Activated CD8-positive, alpha-beta memory T cell treated with anti-CD3 and anti-CD28 coated beads, Interleukin-2, amount 50 U/mL, for 48 hours (primary cell): ENCODE measurements at regions not wholly inside any gene's neighbourhood (a gene's known extent, or its start where the extent isn't known, plus 50 kb on each side); places are given as distances from the start of the nearest gene placed in this dataset.
"Not testable (repeated sequence)": the region's sequence is repeated elsewhere in the genome, so short reads cannot be mapped to it uniquely, and the experiment has no call there.

Source experiments
- DNase-seq: peaks from one replicate; pipeline ENCODE4 v3.0.0-alpha.2; 2020

DNA sequence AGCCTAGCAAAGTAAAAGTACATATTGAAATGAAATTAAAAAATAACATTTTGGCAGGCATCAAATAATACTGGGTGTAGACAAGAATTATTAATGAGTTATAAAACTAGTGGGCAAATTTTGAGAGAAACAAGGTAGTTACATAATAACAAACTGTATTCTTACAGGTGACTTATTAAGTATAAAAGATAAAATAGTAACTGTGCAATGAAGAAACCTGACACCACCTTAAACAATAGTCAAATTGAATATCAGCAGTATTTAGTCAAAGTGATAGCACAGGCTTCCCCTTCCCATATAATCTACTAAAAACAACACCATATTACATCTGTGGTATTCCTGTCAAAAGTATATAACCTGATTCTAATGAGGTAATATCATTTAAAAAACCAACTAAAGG, 1099.8 kb upstream of the CRIM1 start:
- no peak for DNase-seq

GRCh38 chr2:35251156-35251555, 1104.4 kb upstream of the CRIM1 start:
- no peak for DNase-seq

DNA sequence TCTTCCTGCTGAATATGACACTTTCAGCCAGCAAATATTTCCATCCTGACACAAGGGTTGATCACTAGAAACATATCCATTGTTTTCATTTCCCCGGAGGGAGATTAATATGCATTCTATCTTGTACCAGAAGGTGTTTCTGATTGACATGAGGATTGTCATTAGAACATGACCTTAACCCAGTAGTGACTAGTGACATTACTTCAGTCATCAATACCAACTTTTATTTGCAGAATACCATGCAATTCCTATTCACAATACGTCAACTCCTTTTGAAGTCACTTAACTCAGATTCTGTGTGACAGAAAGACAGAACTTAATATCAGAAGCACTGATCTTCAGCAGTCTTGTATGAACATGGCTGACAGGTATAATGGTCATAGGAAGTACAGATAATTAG, 1108.9 kb upstream of the CRIM1 start:
- DNase-seq: no peak

- no peak for DNase-seq
Measured at GRCh38 chr2:35228584-35228983, 1127.0 kb upstream of the CRIM1 start.

GRCh38 chr2:35220461-35220860, 1135.1 kb upstream of the CRIM1 start:
- DNase-seq: no peak

DNA sequence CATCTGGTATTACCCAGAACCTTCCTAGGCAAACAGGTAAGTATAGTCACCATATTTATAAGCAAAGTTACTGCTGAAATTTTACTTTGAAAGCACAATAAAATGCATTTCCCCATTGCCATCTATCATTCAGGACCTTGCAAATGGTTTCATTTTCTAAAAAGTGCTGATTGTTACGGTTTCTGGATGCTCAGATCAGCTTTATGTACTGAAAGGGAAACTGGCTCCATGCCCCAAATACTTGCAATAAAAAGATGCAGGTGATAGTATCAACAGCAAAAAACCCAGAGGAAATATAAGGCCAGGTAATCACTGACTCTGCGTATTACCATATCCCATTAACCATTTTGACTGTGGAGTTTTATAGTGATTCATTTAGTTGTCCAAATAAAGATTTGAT, 1150.7 kb upstream of the CRIM1 start:
- DNase-seq: no peak

GRCh38 chr2:35204323-35204722, 1151.3 kb upstream of the CRIM1 start:
- DNase-seq: no peak

DNA sequence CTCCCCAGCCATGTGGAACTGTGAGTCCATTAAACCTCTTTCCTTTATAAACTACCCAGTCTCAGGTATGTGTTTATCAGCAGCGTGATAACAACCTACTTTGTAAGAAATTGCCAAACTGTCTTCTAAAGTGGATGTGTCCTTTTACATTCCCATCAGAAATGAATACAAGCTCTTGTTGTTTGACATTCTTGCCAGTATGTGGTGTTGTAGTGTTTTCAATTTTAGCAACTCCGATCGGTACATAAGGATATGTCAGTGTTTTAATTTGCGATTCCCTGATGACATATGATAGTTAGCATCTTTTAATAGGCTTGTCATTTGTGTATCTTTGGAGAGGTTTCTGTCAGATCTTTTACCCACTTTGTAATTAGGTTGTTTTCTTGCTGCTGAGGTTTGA, 1156.3 kb upstream of the CRIM1 start:
- DNase-seq: no peak

DNA sequence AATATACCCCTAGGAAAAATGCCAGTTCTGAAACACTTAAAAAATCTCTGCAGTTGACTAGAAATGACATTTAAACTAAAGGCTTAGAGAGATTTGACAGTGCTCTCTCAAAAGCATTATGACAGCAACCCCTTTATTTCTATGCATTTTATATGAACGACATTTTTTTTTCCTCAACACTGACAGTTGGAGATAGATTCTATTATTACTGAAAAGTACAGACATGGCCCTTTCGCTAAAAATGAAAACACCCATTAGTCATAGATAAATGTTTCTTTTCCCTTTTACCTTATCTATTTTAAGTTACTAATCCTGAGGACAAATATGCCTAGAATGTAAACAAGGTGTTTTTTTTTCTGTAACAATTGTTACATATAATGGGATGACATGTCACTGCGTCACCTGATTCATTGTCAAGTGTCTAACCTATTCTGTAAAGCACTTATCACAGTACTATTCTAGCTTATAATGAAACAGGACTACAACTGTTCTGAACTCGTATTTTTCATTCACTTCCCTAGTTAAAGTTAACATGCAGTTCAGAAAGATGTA, 1169.6 kb upstream of the CRIM1 start:
- no peak for DNase-seq

- no peak for DNase-seq
Measured at GRCh38 chr2:35184471-35184870, 1171.1 kb upstream of the CRIM1 start.

GRCh38 chr2:35176726-35177125, 1178.9 kb upstream of the CRIM1 start:
- DNase-seq: not testable (repeated sequence)

GRCh38 chr2:35174845-35175244, 1180.7 kb upstream of the CRIM1 start:
- no peak for DNase-seq

GRCh38 chr2:35172687-35173086, 1182.9 kb upstream of the CRIM1 start:
- no peak for DNase-seq

- DNase-seq: no peak
Measured at GRCh38 chr2:35168351-35168750, 1187.2 kb upstream of the CRIM1 start.

GRCh38 chr2:35163948-35164347, 1191.6 kb upstream of the CRIM1 start:
- DNase-seq: no peak

DNA sequence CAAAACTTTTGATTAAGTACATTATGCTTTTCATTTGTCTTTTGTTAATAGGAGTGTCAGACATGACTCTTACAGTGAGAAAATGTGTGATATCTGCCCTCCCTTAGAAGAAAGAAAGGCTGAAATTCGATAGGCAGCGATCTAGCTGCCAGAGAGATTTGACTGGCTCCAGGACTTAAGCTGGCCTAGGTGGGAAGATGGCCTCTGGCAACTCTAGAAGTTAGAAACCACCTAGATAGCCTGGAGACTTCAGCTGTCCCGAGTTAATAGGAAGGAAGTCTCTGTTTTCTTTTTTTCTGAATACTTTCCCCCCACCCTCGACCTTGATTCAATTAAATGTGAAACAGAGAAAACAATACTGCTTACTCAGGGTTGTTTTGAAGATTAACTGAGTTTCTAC, 1194.7 kb upstream of the CRIM1 start:
- DNase-seq: no peak

DNA sequence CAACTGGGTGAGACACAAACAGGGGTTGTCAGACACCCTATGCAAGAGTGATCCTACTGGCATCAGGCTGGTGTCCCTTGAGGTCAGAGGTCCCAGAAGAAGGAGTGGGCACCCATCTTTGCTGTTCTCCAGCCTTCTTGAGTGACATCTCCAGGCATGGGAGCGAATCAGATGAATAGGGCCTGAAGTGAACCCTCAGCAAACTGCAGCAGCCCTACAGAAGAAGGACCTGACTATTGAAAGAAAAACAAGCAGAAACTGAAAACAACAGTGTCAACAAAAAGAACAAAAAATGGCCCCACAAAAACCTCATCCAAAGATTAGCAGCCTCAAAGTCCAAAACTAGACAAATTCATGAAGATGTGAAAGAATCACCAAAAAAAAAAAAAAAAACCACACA, 1229.7 kb upstream of the CRIM1 start:
- DNase-seq: no peak

GRCh38 chr2:35125278-35125677, 1230.3 kb upstream of the CRIM1 start:
- DNase-seq: no peak

DNA sequence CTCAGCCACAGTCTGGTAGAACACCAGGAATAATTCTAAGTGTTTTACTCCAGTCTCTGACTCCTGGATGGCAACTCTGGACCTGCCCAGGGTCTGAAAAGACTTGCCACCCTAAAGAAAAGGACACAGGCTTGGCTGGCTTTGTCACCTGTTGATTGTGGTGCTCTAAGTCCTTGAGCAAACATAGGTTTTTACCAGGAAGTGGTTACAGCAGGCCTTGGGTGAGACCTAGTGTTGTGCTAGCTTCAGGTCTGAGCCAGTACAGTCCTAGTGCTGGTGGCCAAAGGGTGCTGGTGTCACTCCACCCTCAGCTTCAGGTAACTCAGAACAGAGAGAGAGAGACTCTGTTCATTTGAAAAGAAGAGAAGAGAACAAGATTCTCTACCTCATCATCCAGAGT, 1239.4 kb upstream of the CRIM1 start:
- no peak for DNase-seq

- DNase-seq: no peak
Measured at GRCh38 chr2:35114765-35115164, 1240.8 kb upstream of the CRIM1 start.

DNA sequence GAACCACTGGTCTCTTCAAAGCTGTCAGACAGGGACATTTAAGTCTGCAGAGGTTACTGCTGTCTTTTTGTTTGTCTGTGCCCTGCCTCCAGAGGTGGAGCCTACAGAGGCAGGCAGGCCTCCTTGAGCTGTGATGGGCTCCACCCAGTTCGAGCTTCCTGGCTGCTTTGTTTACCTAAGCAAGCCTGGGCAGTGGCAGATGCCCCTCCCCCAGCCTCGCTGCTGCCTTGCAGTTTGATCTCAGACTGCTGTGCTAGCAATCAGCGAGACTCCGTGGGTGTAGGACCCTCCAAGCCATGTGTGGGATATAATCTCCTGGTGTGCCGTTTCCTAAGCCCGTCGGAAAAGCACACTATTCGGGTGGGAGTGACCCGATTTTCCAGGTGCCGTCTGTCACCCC, 1243.2 kb upstream of the CRIM1 start:
- DNase-seq: not testable (repeated sequence)

GRCh38 chr2:35104309-35104708, 1251.3 kb upstream of the CRIM1 start:
- no peak for DNase-seq

GRCh38 chr2:35099342-35099741, 1256.2 kb upstream of the CRIM1 start:
- DNase-seq: no peak

GRCh38 chr2:35082072-35082471, 1273.5 kb upstream of the CRIM1 start:
- DNase-seq: no peak

- no peak for DNase-seq
Measured at GRCh38 chr2:35081622-35082015, 1274.0 kb upstream of the CRIM1 start.
